ENCODE measurements at regions not wholly inside any gene's neighbourhood (a gene's known extent, or its start where the extent isn't known, plus 50 kb on each side); places are given as distances from the start of the nearest gene placed in this dataset.

- no peaks in the 10 kb centered on the region for H4K20me1 ChIP-seq (ENCODE audit: low read depth, low read length)
- H3K4me3 ChIP-seq (ENCODE audit: insufficient read depth, low read length, poor library complexity, severe bottlenecking), result no peak overlapping the region
- H3K36me3 ChIP-seq (ENCODE audit: low read length), result no peaks in the 10 kb centered on the region
- no peak overlapping the region for H2AFZ ChIP-seq (ENCODE audit: low read depth, low read length, severe bottlenecking)
- H3K9me3 ChIP-seq (ENCODE audit: insufficient read depth, low read length), result no peaks in the 10 kb centered on the region
- no peaks in the 10 kb centered on the region for H3K79me2 ChIP-seq (ENCODE audit: insufficient read depth, low read length)
- H3F3A ChIP-seq (ENCODE audit: insufficient read depth), result no peaks in the 10 kb centered on the region
- no peak overlapping the region for H3K27ac ChIP-seq (ENCODE audit: low read depth, low read length)
- no peaks in the 10 kb centered on the region for H3K27me3 ChIP-seq (ENCODE audit: low read length)
- no peaks in the 10 kb centered on the region for H3K9me2 ChIP-seq (replicated peaks; ENCODE audit: insufficient read depth, low read length)
- H3K4me2 ChIP-seq (ENCODE audit: low read depth, low read length, poor library complexity, severe bottlenecking), result no peak overlapping the region
- TF ChIP-seq CTCF (IDR thresholded peaks at IDR 0.05; ENCODE audit: insufficient read depth, low read length, poor library complexity, severe bottlenecking) (no peak), EZH2phosphoT487 (conservative IDR thresholded peaks at IDR 0.05; ENCODE audit: low read length) (no peak)
- H3K9ac ChIP-seq (ENCODE audit: low read length), result no peak overlapping the region
Measured at GRCh38 chr13:88000239-88000638, 329.1 kb downstream of the SLITRK5 start.

- H2AFZ ChIP-seq (ENCODE audit: low read depth, low read length, severe bottlenecking), result no peak overlapping the region
Measured at GRCh38 chr13:88000787-88001186, 329.6 kb downstream of the SLITRK5 start.

GRCh38 chr13:88005188-88005587, 334.0 kb downstream of the SLITRK5 start:
- TF ChIP-seq CTCF (IDR thresholded peaks at IDR 0.05; ENCODE audit: insufficient read depth, low read length, poor library complexity, severe bottlenecking) (no peak), EZH2phosphoT487 (conservative IDR thresholded peaks at IDR 0.05; ENCODE audit: low read length) (no peak)
- Histone ChIP-seq H3F3A (ENCODE audit: insufficient read depth) (no peaks in the 10 kb centered on the region), H3K36me3 (ENCODE audit: low read length) (no peaks in the 10 kb centered on the region), H3K79me2 (ENCODE audit: insufficient read depth, low read length) (no peaks in the 10 kb centered on the region), H4K20me1 (ENCODE audit: low read depth, low read length) (no peaks in the 10 kb centered on the region), H3K27ac (ENCODE audit: low read depth, low read length) (no peak overlapping the region), H3K27me3 (ENCODE audit: low read length) (no peaks in the 10 kb centered on the region), H3K4me3 (ENCODE audit: insufficient read depth, low read length, poor library complexity, severe bottlenecking) (no peak overlapping the region), H3K4me2 (ENCODE audit: low read depth, low read length, poor library complexity, severe bottlenecking) (no peak overlapping the region), H3K9ac (ENCODE audit: low read length) (no peak overlapping the region), H3K9me3 (ENCODE audit: insufficient read depth, low read length) (no peaks in the 10 kb centered on the region), H3K9me2 (replicated peaks; ENCODE audit: insufficient read depth, low read length) (no peaks in the 10 kb centered on the region), H2AFZ (ENCODE audit: low read depth, low read length, severe bottlenecking) (no peak overlapping the region)

More at GRCh38 chr13:88000787-88001186, 329.6 kb downstream of the SLITRK5 start:
- no peaks in the 10 kb centered on the region for H3K79me2 ChIP-seq (ENCODE audit: insufficient read depth, low read length)
- H3K27me3 ChIP-seq (ENCODE audit: low read length), result no peaks in the 10 kb centered on the region
- H3K27ac ChIP-seq (ENCODE audit: low read depth, low read length), result no peak overlapping the region
- no peaks in the 10 kb centered on the region for H3K9me2 ChIP-seq (replicated peaks; ENCODE audit: insufficient read depth, low read length)
- no peak overlapping the region for H3K9ac ChIP-seq (ENCODE audit: low read length)
- H3K4me3 ChIP-seq (ENCODE audit: insufficient read depth, low read length, poor library complexity, severe bottlenecking), result no peak overlapping the region
- no peaks in the 10 kb centered on the region for H3K9me3 ChIP-seq (ENCODE audit: insufficient read depth, low read length)
- H4K20me1 ChIP-seq (ENCODE audit: low read depth, low read length), result no peaks in the 10 kb centered on the region
- H3F3A ChIP-seq (ENCODE audit: insufficient read depth), result no peaks in the 10 kb centered on the region
- no peaks in the 10 kb centered on the region for H3K36me3 ChIP-seq (ENCODE audit: low read length)
- no peak for TF ChIP-seq EZH2phosphoT487 (conservative IDR thresholded peaks at IDR 0.05; ENCODE audit: low read length)
- TF ChIP-seq CTCF (IDR thresholded peaks at IDR 0.05; ENCODE audit: insufficient read depth, low read length, poor library complexity, severe bottlenecking), result no peak
- H3K4me2 ChIP-seq (ENCODE audit: low read depth, low read length, poor library complexity, severe bottlenecking), result no peak overlapping the region
